ENCODE measurements at regions not wholly inside any gene's neighbourhood (a gene's known extent, or its start where the extent isn't known, plus 50 kb on each side); places are given as distances from the start of the nearest gene placed in this dataset.
"Not testable (repeated sequence)": the region's sequence is repeated elsewhere in the genome, so short reads cannot be mapped to it uniquely, and the experiment has no call there.

GRCh38 chr9:102714184-102714583 is 280.9 kb upstream of the CYLC2 start:
- no peak for DNase-seq

- not testable (repeated sequence) for DNase-seq
Observed at GRCh38 chr9:102712910-102713309, 282.2 kb upstream of the CYLC2 start.

- no peak for DNase-seq
Observed at GRCh38 chr9:102700936-102701335, 294.2 kb upstream of the CYLC2 start.

- DNase-seq, result no peak
Observed at GRCh38 chr9:102669220-102669619, 325.9 kb upstream of the CYLC2 start.

GRCh38 chr9:102652471-102652870 is 342.7 kb upstream of the CYLC2 start:
- DNase-seq, result no peak

GRCh38 chr9:102650896-102651295 is 344.2 kb upstream of the CYLC2 start:
- no peak for DNase-seq

- DNase-seq, result no peak
Observed at GRCh38 chr9:102642651-102643050, 352.5 kb upstream of the CYLC2 start.

GRCh38 chr9:102631559-102631958 is 363.6 kb upstream of the CYLC2 start:
- DNase-seq, result peak in 1 of 5 experiments; percentile 8

GRCh38 chr9:102609461-102609860 is 385.7 kb upstream of the CYLC2 start:
- no peak for DNase-seq

GRCh38 chr9:102603198-102604195 is 391.6 kb upstream of the CYLC2 start:
- not testable (repeated sequence) for DNase-seq

GRCh38 chr9:102594241-102594640 is 400.9 kb upstream of the CYLC2 start:
- no peak for DNase-seq

GRCh38 chr9:102587281-102587680 is 407.9 kb upstream of the CYLC2 start:
- no peak for DNase-seq

- no peak for DNase-seq
Observed at GRCh38 chr9:102569436-102569835, 425.7 kb upstream of the CYLC2 start.

- no peak for DNase-seq
Observed at GRCh38 chr9:102551346-102551745, 443.8 kb upstream of the CYLC2 start.

- no peak for DNase-seq
Observed at GRCh38 chr9:102550886-102551285, 444.2 kb upstream of the CYLC2 start.

- no peak for DNase-seq
Observed at GRCh38 chr9:102550266-102550665, 444.9 kb upstream of the CYLC2 start.

- no peak for DNase-seq
Observed at GRCh38 chr9:102534031-102534430, 461.1 kb upstream of the CYLC2 start.

- DNase-seq, result no peak
Observed at GRCh38 chr9:102521097-102521755, 473.9 kb upstream of the CYLC2 start.

- DNase-seq, result no peak
Observed at GRCh38 chr9:102519423-102519822, 475.7 kb upstream of the CYLC2 start.

- no peak for DNase-seq
Observed at GRCh38 chr9:102518324-102518723, 476.8 kb upstream of the CYLC2 start.

- no peak for DNase-seq
Observed at GRCh38 chr9:102514541-102514940, 480.6 kb upstream of the CYLC2 start.

- DNase-seq, result no peak
Observed at GRCh38 chr9:102507044-102507687, 488.0 kb upstream of the CYLC2 start.

- DNase-seq, result no peak
Observed at GRCh38 chr9:102506406-102506805, 488.7 kb upstream of the CYLC2 start.
